Lower leg skin (tissue), 4 donors: ENCODE measurements at regions not wholly inside any gene's neighbourhood (a gene's known extent, or its start where the extent isn't known, plus 50 kb on each side); places are given as distances from the start of the nearest gene placed in this dataset.

Experiments
- DNase-seq, 2 donors: peaks; one replicate each; pipeline ENCODE4 v3.0.0-alpha.2; 2019; ENCODE audit warnings: low spot score in 2 of 2
- H3K4me3 ChIP-seq: fragments of 200-600 bp; sonication (generic); 2 replicates; pipeline ENCODE4 v1.5.1; 2017; ENCODE audit warnings: mild to moderate bottlenecking, low read depth; ENCODE audit not compliant: poor library complexity, severe bottlenecking
- CTCF ChIP-seq, 3 donors: fragments of 450-650 bp; IDR thresholded peaks; one replicate each; pipeline ENCODE4 v1.5.1; 2016; ENCODE audit warnings: antibody characterized with exemption in 3 of 3, mild to moderate bottlenecking in 3 of 3, moderate library complexity in 2 of 3
- POLR2A ChIP-seq, 2 donors: fragments of 450-650 bp; IDR thresholded peaks; one replicate each; pipeline ENCODE4 v1.6.1; 2016 to 2017; ENCODE audit warnings: antibody characterized with exemption in 2 of 2, mild to moderate bottlenecking in 1 of 2, moderate library complexity in 1 of 2
- WGBS, 2 donors: methylation state at CpG; one replicate each; pipeline ENCODE4 v1.1.5; 2018; 5-methylcytosine and 5-hydroxymethylcytosine counted together
- intact Hi-C: fragments of 100-400 bp; cut with DNase I; formaldehyde crosslinking; loops from one replicate; pipeline ENCODE4 v1.15.0; 2023; ENCODE audit warnings: low total_unique reads

DNA sequence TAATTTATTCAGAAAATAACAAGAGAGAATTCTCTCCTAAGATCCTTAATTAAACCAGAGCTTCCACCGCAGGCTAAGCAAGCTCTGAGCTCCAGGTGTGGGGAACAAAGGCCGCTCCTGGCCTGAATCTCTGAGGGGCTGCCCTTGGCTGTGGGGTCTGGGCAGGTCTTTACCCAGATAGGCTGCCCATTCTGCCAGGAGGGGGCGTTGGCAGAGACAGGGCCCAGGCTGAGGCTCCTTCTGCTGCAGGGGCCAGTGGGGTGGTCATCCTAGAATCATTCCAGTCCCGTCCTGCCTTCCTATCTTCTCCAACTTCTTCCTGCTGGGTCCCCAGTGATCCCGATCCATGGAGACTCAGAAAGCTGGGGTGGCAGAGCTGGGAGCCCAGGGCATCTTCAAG is 82.9 kb upstream of the POU3F1 start:
- H3K4me3 ChIP-seq: no peak overlapping the region
- peak in 1 of 2 donors; percentile 79 for DNase-seq
- intact Hi-C loops: no loop called here
- WGBS, 2 donors: 82 to 85% methylated on average over 5 of the region's 5 CpGs
- TF ChIP-seq POLR2A (IDR thresholded peaks at IDR 0.05) (no peak), CTCF (IDR thresholded peaks at IDR 0.05) (no peak)

DNA sequence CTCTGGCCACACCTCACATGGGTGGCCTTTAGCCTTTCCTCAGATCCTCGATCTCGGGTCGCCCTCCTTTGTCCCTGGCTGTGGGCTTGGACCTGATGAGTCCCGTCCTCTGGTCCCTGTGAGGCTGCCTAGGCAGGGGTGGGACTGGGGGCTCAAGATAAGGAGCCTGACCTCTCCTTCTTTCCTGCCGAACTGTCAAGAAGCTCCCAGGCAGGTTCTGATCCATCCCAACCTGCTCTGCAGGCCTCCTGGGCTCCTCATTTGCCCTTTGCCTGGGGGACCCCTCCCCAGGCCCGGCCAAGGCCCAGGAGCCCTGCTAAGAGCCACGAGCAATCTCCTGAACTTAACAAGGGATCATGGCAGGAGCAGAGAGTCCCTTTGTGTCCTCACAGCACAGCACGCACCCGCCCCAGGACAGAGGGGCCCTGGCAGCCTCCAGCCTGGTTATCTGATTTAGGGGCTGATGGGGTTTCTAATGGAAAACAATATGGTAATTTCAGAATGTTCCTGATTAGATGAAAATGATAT is 82.4 kb upstream of the POU3F1 start:
- TF ChIP-seq POLR2A (IDR thresholded peaks at IDR 0.05): no peak
- TF ChIP-seq CTCF (IDR thresholded peaks at IDR 0.05): no peak
- H3K4me3 ChIP-seq: no peak overlapping the region
- 85 to 92% methylated on average over 9 of the region's 9 CpGs for WGBS, 2 donors
- intact Hi-C loops: no loop called here
- DNase-seq: no peak

GRCh38 chr1:38128511-38128910 is 81.9 kb upstream of the POU3F1 start:
- WGBS, 2 donors: 78% methylated on average over 2 of the region's 2 CpGs
- no peak overlapping the region for H3K4me3 ChIP-seq
- DNase-seq: no peak
- TF ChIP-seq POLR2A (IDR thresholded peaks at IDR 0.05) (no peak), CTCF (IDR thresholded peaks at IDR 0.05) (no peak)
- intact Hi-C loops: no loop called here

DNA sequence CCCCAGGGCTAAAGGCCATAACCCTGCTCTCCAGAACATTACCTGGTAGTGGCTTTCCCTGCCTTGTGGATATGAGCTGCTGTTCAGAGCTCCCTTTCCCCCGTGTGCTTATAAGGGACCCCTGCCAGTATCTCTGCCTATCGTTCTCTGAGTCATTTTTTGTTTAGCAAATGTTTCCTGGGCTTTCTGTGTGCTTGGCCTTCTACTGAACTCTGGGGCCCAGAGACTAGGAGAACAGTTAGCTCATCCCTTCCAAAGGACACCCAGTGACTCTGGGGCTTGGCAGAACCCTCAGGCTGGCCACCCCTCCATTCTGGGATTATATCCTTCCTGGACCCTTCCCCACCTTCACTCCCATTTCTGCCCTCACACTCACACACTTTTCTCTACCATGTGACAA is 80.8 kb upstream of the POU3F1 start:
- WGBS, 2 donors: 31 to 32% methylated on average over 2 of the region's 2 CpGs
- TF ChIP-seq POLR2A (IDR thresholded peaks at IDR 0.05): no peak
- TF ChIP-seq CTCF (IDR thresholded peaks at IDR 0.05): no peak
- intact Hi-C loops: no loop called here
- DNase-seq: no peak
- H3K4me3 ChIP-seq: no peak overlapping the region

DNA sequence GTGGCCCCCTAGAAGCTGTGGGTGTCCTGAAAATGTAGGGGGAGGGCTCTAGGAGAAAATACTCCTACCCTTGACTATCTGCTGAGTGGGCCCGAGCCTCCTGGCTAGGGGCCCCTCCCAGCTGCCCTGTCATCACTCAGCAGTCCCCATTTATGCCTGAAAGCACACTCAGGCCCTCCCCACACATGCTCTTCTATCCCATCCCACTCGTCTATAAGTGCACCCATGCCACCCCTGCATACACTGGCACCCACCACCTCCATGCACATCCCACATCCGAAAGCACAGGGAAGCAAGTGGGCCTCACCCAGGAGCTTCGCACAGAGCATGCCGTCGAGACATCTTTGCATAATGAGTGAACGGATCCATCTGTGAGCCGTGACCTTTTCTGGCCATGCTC is 80.4 kb upstream of the POU3F1 start:
- TF ChIP-seq POLR2A (IDR thresholded peaks at IDR 0.05) (no peak), CTCF (IDR thresholded peaks at IDR 0.05) (no peak)
- no peak for DNase-seq
- no peak overlapping the region for H3K4me3 ChIP-seq
- intact Hi-C loops: no loop called here
- 66 to 84% methylated on average over 8 of the region's 8 CpGs for WGBS, 2 donors

DNA sequence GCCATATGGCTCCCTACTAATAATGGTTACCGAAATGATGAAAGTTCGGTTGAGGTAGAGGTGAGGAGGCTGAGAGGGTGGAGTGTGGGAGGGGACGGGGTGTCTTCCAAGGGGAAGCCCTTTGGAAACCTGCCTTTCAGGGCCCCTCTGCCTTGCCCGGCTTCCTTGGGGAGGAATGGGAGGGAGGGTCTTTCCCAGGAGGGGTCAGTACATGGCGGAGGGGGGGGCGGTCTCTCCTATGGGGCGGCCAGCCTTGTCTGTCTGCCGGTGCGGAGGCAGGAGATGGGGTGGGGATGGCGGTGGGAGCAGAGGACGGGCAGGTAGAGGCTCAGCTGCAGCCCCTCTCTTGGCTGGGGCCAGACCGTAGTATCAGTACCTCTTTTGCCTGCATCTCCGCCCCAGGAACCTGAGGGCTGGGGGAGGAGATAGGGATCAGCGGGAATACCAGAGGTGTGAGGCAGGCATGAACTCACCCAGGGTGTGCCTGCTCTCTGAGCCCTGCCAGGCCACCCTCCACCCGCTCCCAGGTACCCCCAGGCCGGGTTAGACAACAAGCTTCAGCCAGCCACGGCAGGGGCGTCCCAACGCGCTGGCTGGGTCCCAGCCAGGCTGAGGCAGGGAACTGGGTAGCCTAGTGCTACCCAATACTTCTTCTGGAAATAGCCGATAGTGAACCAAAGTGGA is 79.4 kb upstream of the POU3F1 start:
- 54 to 63% methylated on average over 21 of the region's 21 CpGs for WGBS, 2 donors
- peak; percentile 39 to 86 for DNase-seq
- no peak for TF ChIP-seq POLR2A (IDR thresholded peaks at IDR 0.05)
- TF ChIP-seq CTCF (IDR thresholded peaks at IDR 0.05): no peak
- no peak overlapping the region for H3K4me3 ChIP-seq
- intact Hi-C loops: no loop called here
